ENCODE measurements at regions not wholly inside any gene's neighbourhood (a gene's known extent, or its start where the extent isn't known, plus 50 kb on each side); places are given as distances from the start of the nearest gene placed in this dataset.

DNA sequence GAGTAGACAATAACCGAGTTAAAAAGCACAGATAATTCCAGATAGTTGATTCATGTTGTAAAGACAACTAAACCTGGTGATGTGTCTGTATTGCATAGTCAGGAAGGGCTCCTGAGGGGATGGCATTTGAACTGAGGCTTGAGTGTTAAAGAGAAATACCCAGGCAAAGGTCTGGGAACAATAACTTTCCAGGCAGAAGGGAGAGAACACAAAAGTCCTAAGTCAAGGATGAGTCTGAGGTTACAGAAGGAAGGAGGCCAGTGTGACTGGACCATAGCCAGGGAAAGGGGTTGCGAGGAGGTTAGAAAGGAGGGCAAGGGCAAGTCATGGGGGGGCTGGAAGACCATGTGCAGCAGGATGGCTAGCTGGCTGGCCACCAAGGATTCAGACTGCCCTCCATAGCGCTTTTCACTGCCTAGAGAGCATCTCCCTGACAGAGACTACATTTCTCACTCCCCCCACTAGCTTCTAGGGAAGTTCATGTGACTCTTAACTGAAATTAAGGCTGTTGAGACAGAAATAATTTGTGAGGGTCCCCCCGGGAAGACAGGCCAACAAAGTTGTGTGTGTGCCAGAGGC lies 135.5 kb upstream of the CREB1 start:
- TF ChIP-seq, protein P1, sequence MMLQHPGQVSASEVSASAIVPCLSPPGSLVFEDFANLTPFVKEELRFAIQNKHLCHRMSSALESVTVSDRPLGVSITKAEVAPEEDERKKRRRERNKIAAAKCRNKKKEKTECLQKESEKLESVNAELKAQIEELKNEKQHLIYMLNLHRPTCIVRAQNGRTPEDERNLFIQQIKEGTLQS (IDR thresholded peaks at IDR 0.05): no peak
- no peak for TF ChIP-seq GABPA (IDR thresholded peaks at IDR 0.05 in 1 of 2, conservative IDR thresholded peaks at IDR 0.05 in 1 of 2)
- TF ChIP-seq, protein P2, sequence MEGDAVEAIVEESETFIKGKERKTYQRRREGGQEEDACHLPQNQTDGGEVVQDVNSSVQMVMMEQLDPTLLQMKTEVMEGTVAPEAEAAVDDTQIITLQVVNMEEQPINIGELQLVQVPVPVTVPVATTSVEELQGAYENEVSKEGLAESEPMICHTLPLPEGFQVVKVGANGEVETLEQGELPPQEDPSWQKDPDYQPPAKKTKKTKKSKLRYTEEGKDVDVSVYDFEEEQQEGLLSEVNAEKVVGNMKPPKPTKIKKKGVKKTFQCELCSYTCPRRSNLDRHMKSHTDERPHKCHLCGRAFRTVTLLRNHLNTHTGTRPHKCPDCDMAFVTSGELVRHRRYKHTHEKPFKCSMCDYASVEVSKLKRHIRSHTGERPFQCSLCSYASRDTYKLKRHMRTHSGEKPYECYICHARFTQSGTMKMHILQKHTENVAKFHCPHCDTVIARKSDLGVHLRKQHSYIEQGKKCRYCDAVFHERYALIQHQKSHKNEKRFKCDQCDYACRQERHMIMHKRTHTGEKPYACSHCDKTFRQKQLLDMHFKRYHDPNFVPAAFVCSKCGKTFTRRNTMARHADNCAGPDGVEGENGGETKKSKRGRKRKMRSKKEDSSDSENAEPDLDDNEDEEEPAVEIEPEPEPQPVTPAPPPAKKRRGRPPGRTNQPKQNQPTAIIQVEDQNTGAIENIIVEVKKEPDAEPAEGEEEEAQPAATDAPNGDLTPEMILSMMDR (IDR thresholded peaks at IDR 0.05; ENCODE audit: low read depth, low read length, missing input control): no peak
- no peak for TF ChIP-seq RAD21 (IDR thresholded peaks at IDR 0.05)
- no peak for TF ChIP-seq HNF4A (conservative IDR thresholded peaks at IDR 0.05)
- no peak for TF ChIP-seq RXRA (IDR thresholded peaks at IDR 0.05)
- TF ChIP-seq, protein P3, sequence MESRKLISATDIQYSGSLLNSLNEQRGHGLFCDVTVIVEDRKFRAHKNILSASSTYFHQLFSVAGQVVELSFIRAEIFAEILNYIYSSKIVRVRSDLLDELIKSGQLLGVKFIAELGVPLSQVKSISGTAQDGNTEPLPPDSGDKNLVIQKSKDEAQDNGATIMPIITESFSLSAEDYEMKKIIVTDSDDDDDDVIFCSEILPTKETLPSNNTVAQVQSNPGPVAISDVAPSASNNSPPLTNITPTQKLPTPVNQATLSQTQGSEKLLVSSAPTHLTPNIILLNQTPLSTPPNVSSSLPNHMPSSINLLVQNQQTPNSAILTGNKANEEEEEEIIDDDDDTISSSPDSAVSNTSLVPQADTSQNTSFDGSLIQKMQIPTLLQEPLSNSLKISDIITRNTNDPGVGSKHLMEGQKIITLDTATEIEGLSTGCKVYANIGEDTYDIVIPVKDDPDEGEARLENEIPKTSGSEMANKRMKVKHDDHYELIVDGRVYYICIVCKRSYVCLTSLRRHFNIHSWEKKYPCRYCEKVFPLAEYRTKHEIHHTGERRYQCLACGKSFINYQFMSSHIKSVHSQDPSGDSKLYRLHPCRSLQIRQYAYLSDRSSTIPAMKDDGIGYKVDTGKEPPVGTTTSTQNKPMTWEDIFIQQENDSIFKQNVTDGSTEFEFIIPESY (IDR thresholded peaks at IDR 0.05): no peak
- no peak for TF ChIP-seq TAF1 (conservative IDR thresholded peaks at IDR 0.05)
- TF ChIP-seq YY1 (IDR thresholded peaks at IDR 0.05): no peak

Measured in liver (tissue), 3 donors.